WERI-Rb-1 (cell line): ENCODE measurements at regions not wholly inside any gene's neighbourhood (a gene's known extent, or its start where the extent isn't known, plus 50 kb on each side); places are given as distances from the start of the nearest gene placed in this dataset.

Source experiments
- DNase-seq: peaks from one replicate; pipeline ENCODE4 v3.0.0-alpha.2; 2020
- H3K27ac ChIP-seq: fragments of 250-450 bp; sonication (Bioruptor Pico); 2 replicates; pipeline ENCODE4 v1.5.1; 2020; ENCODE audit warnings: mild to moderate bottlenecking, moderate library complexity
- H3K27me3 ChIP-seq: fragments of 250-450 bp; sonication (Bioruptor Pico); 2 replicates; pipeline ENCODE4 v1.5.1; 2021; ENCODE audit warnings: mild to moderate bottlenecking, low read depth, moderate library complexity; ENCODE audit not compliant: insufficient read depth, severe bottlenecking
- H3K36me3 ChIP-seq: fragments of 250-450 bp; sonication (Bioruptor Pico); 2 replicates; pipeline ENCODE4 v1.5.1; 2020; ENCODE audit warnings: mild to moderate bottlenecking, moderate library complexity
- H3K4me3 ChIP-seq: 2 replicates; pipeline ENCODE4 v1.5.1; 2011; ENCODE audit warnings: low read depth, mild to moderate bottlenecking, control low read depth, low read length
- H3K9me3 ChIP-seq: fragments of 250-450 bp; sonication (Bioruptor Pico); 2 replicates; pipeline ENCODE4 v1.5.1; 2021; ENCODE audit warnings: mild to moderate bottlenecking, moderate library complexity; ENCODE audit not compliant: severe bottlenecking
- CTCF ChIP-seq: IDR thresholded peaks from 2 replicates; pipeline ENCODE4 v1.5.1; 2011; ENCODE audit warnings: low read depth, mild to moderate bottlenecking, control low read depth, inconsistent platforms, low read length

- H3K9me3 ChIP-seq = no peaks in the 10 kb centered on the region
- no peak for DNase-seq
- no peak for TF ChIP-seq CTCF
- H3K4me3 ChIP-seq = no peak overlapping the region
- no peaks in the 10 kb centered on the region for H3K36me3 ChIP-seq
- no peak overlapping the region for H3K27ac ChIP-seq
- H3K27me3 ChIP-seq = no peaks in the 10 kb centered on the region
Observed at GRCh38 chr10:6847561-6847960, 267.5 kb upstream of the PRKCQ start.

- Histone ChIP-seq H3K27ac (no peak overlapping the region), H3K36me3 (no peaks in the 10 kb centered on the region), H3K27me3 (no peaks in the 10 kb centered on the region), H3K4me3 (no peak overlapping the region), H3K9me3 (no peaks in the 10 kb centered on the region)
- TF ChIP-seq CTCF = no peak
- DNase-seq = no peak
Observed at GRCh38 chr10:6843894-6844650, 264.0 kb upstream of the PRKCQ start.

- DNase-seq = no peak
- TF ChIP-seq CTCF = no peak
- Histone ChIP-seq H3K9me3 (no peaks in the 10 kb centered on the region), H3K36me3 (no peaks in the 10 kb centered on the region), H3K27ac (no peak overlapping the region), H3K4me3 (no peak overlapping the region), H3K27me3 (no peaks in the 10 kb centered on the region)
Observed at GRCh38 chr10:6843481-6843881, 263.4 kb upstream of the PRKCQ start.

GRCh38 chr10:6842722-6843121 is 262.6 kb upstream of the PRKCQ start:
- Histone ChIP-seq H3K27ac (no peak overlapping the region), H3K4me3 (no peak overlapping the region), H3K27me3 (no peaks in the 10 kb centered on the region), H3K9me3 (no peaks in the 10 kb centered on the region), H3K36me3 (no peaks in the 10 kb centered on the region)
- DNase-seq = no peak
- no peak for TF ChIP-seq CTCF

- no peaks in the 10 kb centered on the region for H3K9me3 ChIP-seq
- no peak for DNase-seq
- no peak for TF ChIP-seq CTCF
- no peaks in the 10 kb centered on the region for H3K27me3 ChIP-seq
- H3K36me3 ChIP-seq = no peaks in the 10 kb centered on the region
- no peak overlapping the region for H3K4me3 ChIP-seq
- no peak overlapping the region for H3K27ac ChIP-seq
Observed at GRCh38 chr10:6841761-6842160, 261.7 kb upstream of the PRKCQ start.

- H3K27ac ChIP-seq = no peak overlapping the region
- no peak overlapping the region for H3K4me3 ChIP-seq
- no peaks in the 10 kb centered on the region for H3K36me3 ChIP-seq
- H3K27me3 ChIP-seq = no peaks in the 10 kb centered on the region
- no peak for DNase-seq
- H3K9me3 ChIP-seq = no peaks in the 10 kb centered on the region
- no peak for TF ChIP-seq CTCF
Observed at GRCh38 chr10:6840766-6841165, 260.7 kb upstream of the PRKCQ start.
